ENCODE measurements at regions not wholly inside any gene's neighbourhood (a gene's known extent, or its start where the extent isn't known, plus 50 kb on each side); places are given as distances from the start of the nearest gene placed in this dataset.
"Not testable (repeated sequence)": the region's sequence is repeated elsewhere in the genome, so short reads cannot be mapped to it uniquely, and the experiment has no call there.

DNA sequence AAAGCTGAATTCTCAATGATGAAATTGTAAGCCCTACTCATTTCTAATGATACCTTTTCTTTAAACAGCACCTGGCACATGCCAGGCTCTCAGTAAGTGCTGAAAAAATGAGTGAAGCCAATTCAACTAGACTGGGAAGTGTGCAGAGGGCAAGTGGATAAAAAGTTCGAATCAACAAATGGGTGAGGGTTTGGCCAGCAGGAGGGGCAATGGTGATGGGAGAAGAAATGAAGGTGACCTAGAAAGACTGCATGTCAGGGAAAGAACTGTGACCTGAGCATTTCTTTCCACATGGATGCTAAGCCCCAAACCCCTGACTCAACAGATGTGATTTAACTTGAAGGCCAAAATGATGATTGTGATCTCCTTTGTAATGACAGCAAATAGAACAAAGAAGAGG is 54.6 kb downstream of the DKK1 start:
- no peak for DNase-seq

DNA sequence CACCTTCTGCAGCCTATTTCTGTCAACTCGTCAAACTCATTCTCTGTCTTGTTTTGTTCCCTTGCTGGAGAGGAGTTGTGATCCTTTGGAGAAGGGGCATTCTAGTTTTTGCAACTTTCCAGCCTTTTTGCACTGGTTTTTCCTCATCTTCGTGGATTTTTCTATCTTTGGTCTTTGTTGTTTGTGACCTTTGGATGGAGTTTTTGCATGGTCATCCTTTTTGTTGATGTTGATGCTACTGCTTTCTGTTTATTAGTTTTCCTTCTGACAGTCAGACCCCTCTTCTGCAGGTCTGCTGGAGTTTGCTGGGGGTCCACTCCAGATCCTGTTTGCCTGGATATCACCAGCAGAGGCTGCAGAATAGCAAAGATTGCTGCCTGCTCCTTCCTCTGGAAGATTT is 60.1 kb downstream of the DKK1 start:
- DNase-seq = not testable (repeated sequence)

DNA sequence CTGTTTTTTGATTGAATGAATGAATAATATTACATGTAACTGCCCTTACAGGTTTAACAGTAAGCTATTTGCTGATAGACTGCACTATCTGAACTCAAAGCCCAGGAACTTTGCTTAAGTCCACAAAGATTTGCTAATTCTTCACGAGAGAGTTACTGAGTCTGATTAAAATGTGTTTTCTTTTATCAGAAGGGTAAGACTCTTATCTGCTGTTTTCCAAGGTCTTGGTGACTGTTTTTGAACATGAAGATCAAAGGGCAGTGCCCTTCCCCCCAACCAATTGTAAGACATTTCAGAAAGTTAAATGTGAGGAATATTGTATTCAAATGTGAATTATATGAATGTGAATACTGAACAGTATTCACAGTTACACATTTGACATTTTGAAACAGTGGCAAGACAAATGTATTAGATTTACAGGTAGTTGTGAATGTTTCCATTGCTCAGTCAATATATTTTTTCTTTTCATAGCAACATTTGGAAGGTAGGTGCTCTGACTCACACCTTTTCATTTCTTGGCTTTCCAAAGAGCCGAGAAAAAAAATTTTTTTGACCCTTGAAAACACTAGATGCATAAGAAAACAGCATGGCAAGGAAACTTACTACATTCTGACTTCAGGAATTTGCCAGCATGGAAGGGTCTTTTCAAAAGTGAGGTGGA is 62.7 kb downstream of the DKK1 start:
- no peak for DNase-seq

DNA sequence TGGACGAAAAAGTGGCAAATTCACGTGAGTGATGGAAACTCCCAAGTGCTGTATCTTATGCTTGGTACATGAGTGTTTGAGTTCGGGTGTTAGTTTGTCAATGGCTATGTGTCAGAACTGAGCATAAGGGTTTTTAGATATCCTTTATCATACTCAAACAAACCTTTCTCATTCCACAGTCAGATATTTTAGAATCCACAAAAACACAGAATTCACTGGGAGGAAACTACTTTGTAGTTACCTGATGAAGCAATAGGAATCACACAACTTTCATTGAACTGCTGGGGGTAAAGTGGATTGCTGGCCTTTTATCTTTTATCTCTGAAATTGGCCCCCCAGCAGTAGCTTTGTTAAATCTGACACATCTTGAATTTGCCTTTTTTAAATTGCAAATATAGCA is 64.0 kb downstream of the DKK1 start:
- DNase-seq = no peak

DNA sequence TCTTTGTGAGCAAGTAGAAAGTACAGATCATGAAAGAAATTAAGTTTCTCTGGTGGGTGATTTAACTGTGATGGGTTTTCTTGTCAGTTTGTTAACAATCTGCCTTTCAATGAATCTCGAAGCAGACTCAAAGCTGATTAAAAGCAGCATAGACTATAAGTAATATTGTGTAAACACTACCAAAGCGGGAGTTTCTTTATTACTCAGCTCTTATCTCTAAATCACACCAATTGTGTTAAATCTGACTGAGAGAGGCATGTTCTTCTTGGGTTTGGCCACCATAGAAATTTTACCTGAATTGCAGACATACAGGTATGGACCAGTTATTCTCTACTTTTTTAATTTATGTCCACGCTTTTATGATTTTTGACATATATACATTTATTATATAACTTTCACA is 65.2 kb downstream of the DKK1 start:
- no peak for DNase-seq

DNA sequence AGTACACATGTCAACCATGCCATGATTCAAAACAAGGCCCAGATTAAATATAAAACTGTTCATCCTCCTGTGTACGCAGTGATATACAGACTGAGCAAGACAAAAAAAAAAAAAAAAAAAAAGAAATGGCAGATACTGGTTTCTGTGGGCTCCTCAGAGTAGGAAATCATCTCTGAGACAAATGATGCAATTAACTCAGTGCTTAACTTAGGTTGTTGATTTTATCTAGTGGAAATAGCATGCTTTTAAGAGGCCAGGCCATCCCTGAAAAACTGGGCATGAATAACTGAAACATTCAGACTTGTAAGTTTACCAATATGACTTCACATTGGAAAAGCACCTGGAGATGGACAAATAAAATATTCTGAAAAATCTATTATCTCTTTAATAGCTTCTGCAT is 69.0 kb downstream of the DKK1 start:
- no peak for DNase-seq

DNA sequence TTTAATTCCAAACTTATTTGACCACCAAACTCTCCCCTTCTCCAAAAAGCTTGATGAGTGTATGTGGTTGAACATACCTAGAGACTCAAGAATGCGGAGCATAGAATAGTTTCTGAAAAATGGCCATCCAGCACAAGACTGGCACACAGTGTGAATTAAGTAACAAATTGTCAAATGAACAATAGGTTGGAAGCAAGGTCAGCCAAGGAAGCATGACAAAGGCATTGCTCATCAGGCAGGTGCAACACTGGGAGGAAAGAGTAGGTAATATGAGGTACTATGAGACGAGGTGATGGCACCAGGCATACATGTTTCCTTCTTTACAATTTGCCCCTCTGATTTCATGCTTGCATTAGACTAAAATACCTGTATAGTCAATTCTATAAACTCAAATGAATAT is 73.7 kb downstream of the DKK1 start:
- no peak for DNase-seq

DNA sequence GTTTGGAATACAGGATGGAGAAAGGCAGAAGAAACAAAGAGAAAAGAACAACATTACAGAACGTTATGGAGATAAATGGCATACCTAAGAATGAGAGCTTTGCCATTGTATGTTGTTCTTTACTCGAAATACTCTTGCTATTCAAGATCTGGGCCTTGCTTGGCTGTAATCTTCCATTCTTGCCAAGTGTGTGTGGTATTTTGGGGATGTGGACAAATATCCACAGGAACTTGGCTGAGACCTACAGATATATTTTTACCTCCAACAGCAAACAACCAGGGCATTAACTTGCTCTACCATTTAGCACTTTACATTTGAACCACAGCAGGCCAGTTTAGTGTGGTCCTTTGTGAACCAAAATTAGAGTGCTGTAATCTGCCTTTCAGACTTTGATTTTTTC is 76.3 kb downstream of the DKK1 start:
- DNase-seq = no peak

DNA sequence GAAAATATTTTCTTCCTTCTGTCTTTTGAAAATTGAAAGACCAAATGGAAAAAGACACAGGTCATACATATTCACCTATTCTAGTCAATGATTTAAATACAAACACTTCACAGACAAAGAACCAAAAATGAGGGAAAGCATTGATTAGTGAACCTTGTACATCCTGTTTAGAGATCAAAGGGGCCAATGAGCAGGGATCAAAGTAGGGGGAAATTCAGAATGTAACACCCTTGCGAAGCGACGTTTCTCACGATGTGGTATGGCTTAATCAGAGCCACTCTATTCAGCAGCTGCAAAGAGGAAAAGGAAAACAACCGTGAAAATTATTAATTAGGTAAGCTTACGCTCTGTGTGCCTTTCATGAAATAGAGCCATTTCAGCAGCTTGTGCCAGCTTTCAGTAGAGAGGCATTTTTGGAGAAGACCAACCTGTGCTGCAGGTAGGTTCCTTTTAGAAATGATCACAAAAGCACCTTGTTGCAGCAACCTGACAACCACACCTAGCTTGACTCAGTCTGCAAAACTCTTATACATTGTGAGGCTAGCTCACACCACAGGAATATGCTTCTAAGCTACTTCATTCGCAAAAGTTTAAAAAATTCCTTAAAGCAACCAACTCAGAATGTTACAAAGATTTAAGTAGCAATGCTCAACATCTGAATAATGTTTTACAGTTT is 78.0 kb downstream of the DKK1 start:
- no peak for DNase-seq

DNA sequence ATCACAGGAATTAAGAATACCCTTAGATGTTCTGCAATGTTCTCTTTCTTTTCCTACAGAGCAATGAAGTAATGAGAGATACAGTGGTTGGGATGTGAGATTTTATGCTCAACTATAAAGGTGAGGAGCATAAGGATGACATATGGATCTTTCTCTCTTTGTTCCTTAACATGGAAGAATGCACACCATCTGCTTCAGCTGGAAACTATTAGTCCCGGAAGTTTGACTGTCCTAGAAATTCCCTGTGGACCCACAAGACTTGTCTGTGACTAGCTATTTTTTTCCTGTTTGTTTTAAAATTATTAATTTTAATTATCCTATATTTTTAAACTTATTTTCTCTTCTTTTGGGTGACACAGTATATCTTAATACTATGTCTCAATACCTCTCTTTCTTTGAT is 80.2 kb downstream of the DKK1 start:
- DNase-seq = no peak

DNA sequence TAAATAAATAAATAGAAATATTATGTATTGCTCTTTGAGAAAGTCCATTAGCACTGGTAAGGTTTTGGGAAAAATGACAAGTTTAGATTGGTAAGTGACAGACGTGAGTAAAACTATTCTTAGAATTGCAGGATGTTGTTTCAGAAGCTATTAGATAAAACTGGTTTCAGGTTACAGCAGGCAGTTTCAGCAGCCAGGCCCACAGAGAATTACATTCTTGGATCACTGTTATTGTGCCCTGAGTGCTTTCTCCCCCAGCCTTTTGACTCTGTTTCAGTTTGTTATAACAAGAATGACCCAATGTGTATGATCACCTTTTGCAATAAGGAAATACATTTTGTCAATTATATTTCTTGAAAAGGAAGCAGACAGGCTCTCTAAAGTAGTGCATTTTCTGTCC is 86.5 kb downstream of the DKK1 start:
- no peak for DNase-seq

DNA sequence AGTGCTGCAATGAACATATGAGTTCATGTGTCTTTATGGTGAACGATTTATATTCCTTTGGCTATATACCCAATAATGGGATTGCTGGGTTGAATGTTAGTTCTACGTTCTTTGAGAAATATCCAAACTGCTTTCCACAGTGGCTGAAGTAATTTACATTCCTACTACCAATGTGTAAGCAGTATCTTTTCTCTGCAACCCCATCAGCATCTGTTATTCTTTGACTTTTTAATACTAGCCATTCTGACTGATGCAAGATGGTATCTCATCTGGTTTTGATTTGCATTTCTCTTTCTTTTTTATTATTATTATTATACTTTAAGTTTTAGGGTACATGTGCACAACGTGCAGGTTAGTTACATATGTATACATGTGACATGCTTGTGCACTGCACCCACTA is 89.7 kb downstream of the DKK1 start:
- not testable (repeated sequence) for DNase-seq

DNA sequence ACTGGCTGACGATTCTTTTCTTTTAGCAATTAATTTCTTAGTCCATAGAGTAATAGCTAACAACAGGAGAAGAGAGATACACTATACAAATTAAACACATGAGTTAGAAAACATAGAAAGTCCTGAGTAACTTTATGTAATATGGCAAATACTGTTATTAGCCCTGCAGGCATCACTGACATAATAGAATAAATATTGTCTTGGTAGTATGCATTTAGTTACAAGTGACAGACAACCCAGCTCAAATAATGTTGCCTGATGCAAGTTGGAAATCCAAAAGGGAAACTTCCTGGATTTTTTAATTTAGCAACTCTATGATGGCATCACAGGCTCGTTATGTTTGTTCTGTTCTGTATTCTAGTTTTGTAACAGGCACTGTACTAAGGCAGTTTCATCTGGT is 95.1 kb downstream of the DKK1 start:
- no peak for DNase-seq

DNA sequence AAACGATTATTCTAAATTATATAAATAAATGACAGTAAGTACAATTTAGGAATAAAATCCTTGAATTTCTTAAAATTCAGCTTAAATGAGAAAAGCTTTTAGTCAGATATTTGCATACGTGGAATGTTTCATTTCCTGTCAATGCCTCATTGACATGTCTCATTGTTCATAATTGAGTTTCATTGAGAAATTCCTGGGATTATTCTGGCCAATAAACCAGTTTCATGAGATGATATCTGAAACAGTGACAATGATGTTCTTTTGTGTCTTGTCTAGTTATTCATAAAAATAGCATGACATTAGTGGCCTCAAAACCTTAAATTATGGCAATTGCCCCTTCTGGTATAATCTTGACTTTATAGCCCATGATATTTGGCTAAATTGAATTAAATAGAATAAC is 95.8 kb downstream of the DKK1 start:
- DNase-seq = no peak

DNA sequence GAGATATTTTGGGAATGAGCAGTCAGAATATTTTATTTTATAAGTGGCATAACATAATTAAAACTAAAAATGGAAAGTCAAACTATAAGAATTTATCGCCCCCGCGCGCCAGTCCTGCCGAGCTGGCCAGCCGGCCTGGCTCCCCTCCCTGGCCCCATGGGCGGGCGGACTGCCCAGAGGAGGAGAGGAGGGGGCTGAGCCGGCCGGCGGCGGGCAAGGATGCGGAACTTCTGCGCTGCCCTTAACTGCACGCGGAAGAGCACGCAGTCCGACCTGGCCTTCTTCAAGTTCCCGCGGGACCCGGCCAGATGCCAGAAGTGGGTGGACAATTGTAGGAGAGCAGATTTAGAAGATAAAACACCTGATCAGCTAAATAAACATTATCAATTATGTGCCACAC is 96.8 kb downstream of the DKK1 start:
- DNase-seq = no peak

DNA sequence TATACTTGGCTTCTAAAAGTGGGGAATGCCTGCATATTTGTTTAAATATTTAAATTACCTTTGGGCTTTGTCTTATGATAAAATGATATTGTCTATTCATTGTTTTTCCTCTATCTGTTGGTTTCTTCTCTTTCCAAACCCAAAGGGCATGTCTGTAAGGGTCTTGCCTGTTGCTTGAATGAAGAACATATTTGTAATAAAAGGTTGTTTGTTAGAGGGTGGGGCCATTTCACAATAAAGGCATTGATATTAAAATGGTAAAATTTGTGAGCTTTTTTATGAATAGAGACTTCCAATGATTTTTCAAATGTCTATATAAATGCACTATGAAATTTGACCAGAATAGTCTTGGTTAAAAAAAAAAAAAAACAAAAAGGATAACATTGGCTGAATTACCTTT is 105.2 kb downstream of the DKK1 start:
- no peak for DNase-seq

DNA sequence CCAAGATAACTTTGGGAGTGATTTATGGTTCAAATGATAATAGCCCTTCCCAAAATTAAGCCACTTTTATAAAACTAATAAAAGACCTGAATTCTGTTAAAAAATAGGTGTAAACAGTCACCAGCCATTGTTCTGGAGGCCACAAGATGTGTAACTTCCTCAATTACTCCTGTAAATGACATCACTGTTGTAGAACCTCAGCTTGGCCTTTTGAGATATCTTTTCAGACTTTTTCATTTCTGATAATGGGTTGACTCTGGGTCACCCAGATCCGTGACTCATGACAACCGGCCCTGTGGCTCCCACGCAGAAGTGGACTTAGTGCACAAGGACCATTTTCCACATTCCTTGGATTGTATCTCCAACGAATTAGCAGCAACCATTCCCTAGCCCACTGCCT is 106.6 kb downstream of the DKK1 start:
- no peak for DNase-seq

DNA sequence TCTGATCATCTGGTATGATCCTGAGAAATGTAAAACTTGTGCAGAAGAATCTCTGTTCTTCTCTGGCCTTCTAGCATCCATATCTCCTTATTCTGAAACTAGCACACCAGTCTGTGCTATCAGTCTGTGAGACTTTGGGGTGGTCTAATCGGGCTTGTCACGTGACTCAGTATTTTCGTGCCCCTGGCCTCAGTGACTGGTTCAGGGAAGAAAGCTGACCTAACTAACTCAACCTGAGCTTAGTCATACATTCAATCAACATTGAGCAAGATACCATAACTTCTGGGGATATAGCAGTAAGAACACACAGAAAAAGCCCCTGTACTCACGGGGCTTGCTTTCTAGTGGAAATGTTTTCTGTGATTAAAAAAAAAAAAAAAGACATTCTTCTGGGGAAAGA is 109.3 kb downstream of the DKK1 start:
- no peak for DNase-seq

DNA sequence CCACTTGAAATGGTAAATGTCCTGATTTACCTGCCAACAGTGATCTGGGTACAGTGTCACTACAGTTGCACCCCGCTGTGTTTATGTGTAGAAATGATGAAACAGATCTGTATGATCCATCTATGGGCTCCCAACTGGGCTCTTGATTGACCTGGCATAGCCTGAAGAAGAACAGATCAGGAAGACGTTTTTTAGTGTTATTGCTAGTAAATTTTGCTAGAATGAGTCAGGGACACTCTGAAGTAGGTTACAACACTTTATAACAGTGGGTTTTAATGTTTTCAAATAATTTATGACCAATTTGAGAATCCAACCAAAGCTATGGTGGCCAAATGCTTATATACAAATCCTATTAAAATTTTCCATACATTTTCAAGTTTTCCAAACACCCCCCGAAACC is 110.3 kb downstream of the DKK1 start:
- no peak for DNase-seq

DNA sequence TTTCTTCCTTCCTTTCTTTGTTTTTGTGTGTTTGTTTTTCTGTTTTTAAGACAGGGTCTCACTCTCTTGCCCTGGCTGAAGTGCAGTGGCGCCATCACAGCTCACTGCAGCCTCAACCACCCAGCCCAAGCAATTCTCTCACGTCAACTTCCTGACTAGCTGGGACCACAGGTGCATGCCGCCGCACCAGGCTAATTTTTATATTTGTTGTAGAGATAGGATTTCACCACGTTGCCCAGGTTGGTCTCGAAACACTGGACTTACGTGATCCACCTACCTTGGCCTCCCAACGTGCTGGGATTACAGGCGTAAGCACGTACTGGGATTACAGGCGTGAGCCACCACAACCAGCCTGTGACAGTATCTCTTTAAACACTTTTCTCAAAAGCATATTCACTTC is 120.7 kb downstream of the DKK1 start:
- DNase-seq = no peak

DNA sequence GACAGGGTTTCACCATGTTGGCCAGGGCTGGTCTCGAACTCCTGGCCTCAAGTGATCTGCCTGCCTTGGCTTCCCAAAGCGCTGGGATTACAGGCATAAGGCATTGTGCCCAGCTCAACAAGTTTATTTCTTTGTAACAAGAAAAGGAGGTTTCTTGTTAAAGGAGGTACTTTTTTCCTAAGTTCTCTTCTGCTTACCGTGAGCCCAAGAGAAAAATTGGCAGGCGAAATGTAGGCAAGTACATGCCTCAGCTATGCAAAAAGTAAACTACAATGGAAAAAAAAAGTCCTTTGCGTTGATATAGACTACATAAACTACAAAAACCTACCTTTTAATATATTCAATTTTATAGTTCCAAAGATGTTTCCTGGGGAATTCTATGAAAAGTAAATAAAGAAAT is 122.6 kb downstream of the DKK1 start:
- DNase-seq = no peak

DNA sequence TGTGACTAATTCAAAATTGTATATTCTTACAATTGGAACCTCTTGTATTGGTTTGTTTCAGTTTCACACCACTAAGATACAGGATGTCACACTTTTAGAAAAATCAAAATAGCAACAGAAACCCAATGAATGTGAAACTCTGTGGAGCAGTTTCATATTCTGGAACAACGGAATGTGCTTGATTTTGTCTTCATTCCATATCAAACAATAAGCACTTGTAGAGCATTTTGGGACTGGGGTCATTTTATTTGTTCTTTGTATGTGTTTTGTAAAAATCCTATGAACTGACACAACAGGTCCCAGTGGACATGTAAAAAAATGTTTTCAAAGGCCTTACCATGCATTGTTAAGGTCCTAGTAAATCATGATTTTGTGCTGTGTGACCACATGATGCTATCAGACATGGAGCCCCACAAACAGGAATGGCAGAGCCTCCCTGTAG is 123.1 kb downstream of the DKK1 start:
- no peak for DNase-seq

DNA sequence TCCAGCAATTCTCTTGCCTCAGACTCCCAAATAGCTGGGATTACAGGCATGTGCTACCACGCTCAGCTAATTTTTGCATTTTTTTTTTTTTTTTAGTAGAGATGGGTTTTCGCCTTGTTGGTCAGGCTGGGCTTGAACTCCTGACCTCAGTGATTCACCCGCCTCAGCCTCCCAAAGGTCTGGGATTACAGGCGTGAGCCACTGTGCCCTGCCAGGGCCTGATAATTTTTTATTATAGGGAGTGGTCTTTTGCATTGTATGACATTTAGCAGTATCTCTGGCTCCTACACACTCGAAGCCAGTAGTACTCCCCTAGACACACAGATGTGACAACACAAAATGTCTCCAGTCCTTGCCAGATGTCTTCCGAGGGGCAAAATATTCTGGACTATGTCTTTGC is 124.0 kb downstream of the DKK1 start:
- DNase-seq = no peak

DNA sequence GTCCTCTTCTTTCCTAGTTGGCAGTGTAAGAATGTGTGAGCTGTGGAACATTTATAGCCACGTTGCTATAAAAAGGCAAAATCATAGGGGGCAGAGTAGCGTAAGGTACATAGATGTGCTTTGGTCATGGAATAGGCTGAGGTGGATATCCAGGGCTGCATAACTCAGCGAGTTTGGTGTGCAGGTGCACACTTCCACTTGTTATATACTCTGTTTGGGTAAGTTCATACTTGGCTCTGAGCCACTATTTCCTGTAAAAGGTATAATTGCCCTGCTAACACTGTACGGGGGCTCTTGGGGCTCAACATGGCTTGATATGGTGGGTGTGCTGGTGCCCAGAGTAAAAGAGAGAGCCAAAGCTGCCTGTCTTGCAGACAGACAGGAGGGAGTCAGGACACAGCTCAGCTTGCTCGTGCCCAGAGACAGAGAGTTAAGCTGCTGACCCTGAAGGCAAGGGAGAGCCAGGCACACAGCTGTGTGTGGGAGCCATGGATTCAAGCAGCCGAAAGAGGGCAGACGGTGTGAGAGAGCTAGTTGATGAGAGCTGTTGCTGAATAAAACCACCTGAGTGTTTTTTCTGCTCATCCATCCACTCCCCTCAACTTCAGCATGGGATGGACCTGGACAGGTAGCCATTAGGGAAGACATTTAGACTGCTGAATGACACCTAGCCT is 126.7 kb downstream of the DKK1 start:
- DNase-seq = no peak

All from inflammatory macrophage (primary cell).